H1 (cell line): ENCODE measurements at regions not wholly inside any gene's neighbourhood (a gene's known extent, or its start where the extent isn't known, plus 50 kb on each side); places are given as distances from the start of the nearest gene placed in this dataset.

Source experiments
- CTCF ChIA-PET: fragments of 300-600 bp; sonication (Branson Sonifier 250); formaldehyde crosslinking; loops from one replicate; lab custom pipeline; 2021; ENCODE audit not compliant: partially characterized antibody; lab: Charles Lee
- POLR2A ChIA-PET: fragments of 300-600 bp; sonication (Branson Sonifier 250); formaldehyde crosslinking; loops from one replicate; lab custom pipeline; 2021; ENCODE audit warnings: inconsistent platforms; ENCODE audit not compliant: partially characterized antibody; lab: Charles Lee
- DNase-seq, 2 experiments: peaks; one replicate each; pipeline versions ENCODE4 v3.0.0 to v3.0.0-alpha.2; 2010 to 2022; ENCODE audit warnings: low spot score in 2 of 2, low read depth in 1 of 2, mixed read lengths in 1 of 2
- FAIRE-seq: peaks from 2 replicates; lab custom pipeline; 2011; peaks lifted over from hg19 to GRCh38; lab: Jason Lieb, UNC
- H2AFZ ChIP-seq: 2 replicates; pipeline ENCODE4 v1.8.1; 2012; ENCODE audit warnings: low read length, inconsistent platforms
- H2AK5ac ChIP-seq: 2 replicates; pipeline ENCODE4 v1.6.1; 2013; ENCODE audit warnings: low read depth, low read length
- H2BK120ac ChIP-seq: replicated peaks from 2 replicates; pipeline ENCODE3; 2013; ENCODE audit warnings: low read depth, low read length, inconsistent platforms
- H2BK12ac ChIP-seq: 2 replicates; pipeline ENCODE4 v1.6.1; 2013; ENCODE audit warnings: low read depth, low read length
- H2BK15ac ChIP-seq: 2 replicates; pipeline ENCODE4 v1.6.1; 2013; ENCODE audit warnings: low read length
- H2BK20ac ChIP-seq: 2 replicates; pipeline ENCODE4 v1.6.1; 2013; ENCODE audit warnings: low read length
- H2BK5ac ChIP-seq: 2 replicates; pipeline ENCODE4 v1.6.1; 2013; ENCODE audit warnings: low read depth, low read length
- H3K14ac ChIP-seq: 2 replicates; pipeline ENCODE4 v1.6.1; 2013; ENCODE audit warnings: inconsistent platforms; ENCODE audit not compliant: insufficient read length
- H3K18ac ChIP-seq: 2 replicates; pipeline ENCODE4 v1.6.1; 2013; ENCODE audit warnings: low read length; ENCODE audit errors: extremely low read depth
- H3K23ac ChIP-seq: 2 replicates; pipeline ENCODE4 v1.6.1; 2013; ENCODE audit warnings: inconsistent platforms; ENCODE audit not compliant: insufficient read length
- H3K23me2 ChIP-seq: 2 replicates; pipeline ENCODE4 v1.6.1; 2013; ENCODE audit warnings: low read depth, low read length
- H3K27ac ChIP-seq: 2 replicates; pipeline ENCODE4 v1.6.1; 2011; ENCODE audit warnings: low read depth, low read length, inconsistent platforms
- H3K27me3 ChIP-seq, 4 experiments: replicated peaks in 1 of 4; 1 replicate in 1 of 4; 2 replicates in 3 of 4; pipeline versions ENCODE4 v1.6.1 to v1.8.1; 2011 to 2013; ENCODE audit warnings: low read length in 3 of 4, mild to moderate bottlenecking in 3 of 4, inconsistent platforms in 2 of 4, mixed read lengths in 2 of 4, moderate library complexity in 1 of 4; ENCODE audit not compliant: control insufficient read depth in 3 of 4, insufficient read depth in 3 of 4; ENCODE audit errors: extremely low read depth in 1 of 4
- H3K36me3 ChIP-seq, 4 experiments: 2 replicates each; pipeline versions ENCODE4 v1.6.1 to v1.8.1; 2011 to 2013; ENCODE audit warnings: mild to moderate bottlenecking in 4 of 4, low read length in 3 of 4, moderate library complexity in 2 of 4, control low read depth in 1 of 4, inconsistent platforms in 1 of 4; ENCODE audit not compliant: insufficient read depth in 4 of 4, control insufficient read depth in 2 of 4
- H3K4ac ChIP-seq: replicated peaks from 2 replicates; pipeline ENCODE3; 2013; ENCODE audit warnings: low read length, low read depth, mixed read lengths, inconsistent platforms; ENCODE audit not compliant: insufficient read length
- H3K4me1 ChIP-seq, 4 experiments: replicated peaks in 1 of 4; 1 replicate in 1 of 4; 2 replicates in 3 of 4; pipeline versions ENCODE4 v1.6.1 to v1.8.1; 2011 to 2013; ENCODE audit warnings: low read length in 3 of 4, inconsistent platforms in 2 of 4, mixed read lengths in 1 of 4; ENCODE audit not compliant: insufficient read depth in 4 of 4, control insufficient read depth in 3 of 4
- H3K4me2 ChIP-seq, 2 experiments: 2 replicates each; pipeline versions ENCODE4 v1.6.1 to v1.8.1; 2011 to 2013; ENCODE audit warnings: low read depth in 2 of 2, low read length in 2 of 2, control low read depth in 1 of 2, inconsistent platforms in 1 of 2, mild to moderate bottlenecking in 1 of 2; ENCODE audit not compliant: insufficient read depth in 1 of 2
- H3K4me3 ChIP-seq, 4 experiments: fragments of 200-600, 300-600 bp in 1 of 4; sonication (generic), shearing (Covaris generic), sonication (Bioruptor Twin) in 1 of 4; 2 replicates each; pipeline versions ENCODE4 v1.5.1 to v1.8.1; 2011 to 2016; ENCODE audit warnings: low read length in 4 of 4, low read depth in 3 of 4, control low read depth in 2 of 4, inconsistent platforms in 2 of 4, mild to moderate bottlenecking in 2 of 4, mixed read lengths in 1 of 4, moderate library complexity in 1 of 4; ENCODE audit not compliant: insufficient read depth in 2 of 4; ENCODE audit errors: extremely low read depth in 1 of 4
- H3K56ac ChIP-seq: replicated peaks from 2 replicates; pipeline ENCODE3; 2013; ENCODE audit warnings: low read depth, mild to moderate bottlenecking, mixed read lengths, low read length, inconsistent platforms; ENCODE audit not compliant: insufficient read length
- H3K79me1 ChIP-seq: 2 replicates; pipeline ENCODE4 v1.6.1; 2013; ENCODE audit warnings: low read depth, low read length, control low read depth
- H3K79me2 ChIP-seq, 2 experiments: 2 replicates each; pipeline versions ENCODE4 v1.6.1 to v1.8.1; 2012 to 2013; ENCODE audit warnings: low read length in 2 of 2, mild to moderate bottlenecking in 2 of 2, inconsistent platforms in 1 of 2; ENCODE audit not compliant: insufficient read depth in 2 of 2, control insufficient read depth in 1 of 2
- H3K9ac ChIP-seq, 4 experiments: replicated peaks in 1 of 4; 1 replicate in 1 of 4; 2 replicates in 3 of 4; pipeline versions ENCODE4 v1.6.1 to v1.8.1; 2011 to 2013; ENCODE audit warnings: low read depth in 3 of 4, low read length in 3 of 4, control low read depth in 2 of 4, mild to moderate bottlenecking in 2 of 4, moderate library complexity in 2 of 4, inconsistent platforms in 1 of 4; ENCODE audit errors: extremely low read depth in 1 of 4
- H3K9me3 ChIP-seq, 2 experiments: 2 replicates each; pipeline versions ENCODE4 v1.6.1 to v1.8.1; 2012 to 2013; ENCODE audit warnings: mild to moderate bottlenecking in 2 of 2, moderate library complexity in 2 of 2, control low read depth in 1 of 2, inconsistent platforms in 1 of 2, low read depth in 1 of 2, low read length in 1 of 2, mixed read lengths in 1 of 2; ENCODE audit not compliant: insufficient read depth in 2 of 2
- H4K20me1 ChIP-seq, 2 experiments: replicated peaks in 1 of 2; 2 replicates each; pipeline versions ENCODE3 to v1.8.1; 2011 to 2013; ENCODE audit warnings: inconsistent platforms in 2 of 2, low read length in 2 of 2, mild to moderate bottlenecking in 1 of 2; ENCODE audit not compliant: insufficient read depth in 2 of 2, control insufficient read depth in 1 of 2
- H4K5ac ChIP-seq: 2 replicates; pipeline ENCODE4 v1.6.1; 2013; ENCODE audit warnings: low read length, low read depth, mixed read lengths, inconsistent platforms; ENCODE audit not compliant: insufficient read length
- H4K8ac ChIP-seq: 2 replicates; pipeline ENCODE4 v1.8.0; 2013; ENCODE audit warnings: mild to moderate bottlenecking, moderate library complexity, low read length, inconsistent platforms; ENCODE audit not compliant: insufficient read depth; ENCODE audit errors: extremely low read depth
- H4K91ac ChIP-seq: replicated peaks from 2 replicates; pipeline ENCODE3; 2013; ENCODE audit warnings: low read length, mixed read lengths, inconsistent platforms; ENCODE audit not compliant: insufficient read length
- CBX8 ChIP-seq: fragments of 300-800, 300-1000 bp; sonication (generic); IDR thresholded peaks from 2 replicates; pipeline ENCODE4 v1.7.1; 2016; ENCODE audit warnings: low read depth, low read length, borderline replicate concordance
- SP2 ChIP-seq: IDR thresholded peaks from 2 replicates; pipeline ENCODE4 v1.6.1; 2012; ENCODE audit warnings: mild to moderate bottlenecking, low read length, inconsistent platforms
- whole genome bisulfite sequencing, 2 experiments: shearing (Covaris generic) in 1 of 2; methylation state at CpG; one replicate each; pipeline versions ENCODE4 v1.1.6 to v1.1.7; 2013 to 2015; ENCODE audit warnings: low lambda C conversion rate in 2 of 2, mixed read lengths in 2 of 2, inconsistent platforms in 1 of 2, low coverage in 1 of 2, missing lambda C conversion rate in 1 of 2; ENCODE audit not compliant: insufficient replicate concordance in 2 of 2, insufficient coverage in 1 of 2, insufficient read length in 1 of 2; ENCODE audit errors: extremely low coverage in 1 of 2, missing lambda C conversion rate in 1 of 2; 5-methylcytosine and 5-hydroxymethylcytosine counted together

DNA sequence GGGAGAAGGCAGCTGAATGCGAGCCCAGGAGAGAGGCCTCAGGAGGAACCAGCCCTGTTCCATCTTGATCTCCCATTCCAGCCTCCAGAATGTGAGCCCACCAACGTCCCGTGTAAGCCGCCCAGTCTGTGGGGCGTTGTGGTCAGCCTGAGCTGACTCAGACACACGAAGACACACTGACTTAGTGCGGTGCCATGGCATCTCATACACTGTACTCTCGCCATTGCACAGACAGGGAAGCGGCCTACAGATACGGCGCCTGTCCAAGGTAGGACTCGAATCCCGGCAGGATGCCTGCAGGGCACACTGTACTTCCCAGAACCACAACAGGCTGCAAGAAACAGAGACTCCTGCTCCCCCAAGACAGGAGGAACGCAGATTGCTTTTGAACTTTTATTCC lies 179.6 kb downstream of the CTTN start:
- Histone ChIP-seq H2BK15ac (no peak overlapping the region), H2BK20ac (no peak overlapping the region), H3K4ac (no peak overlapping the region), H3K14ac (no peak overlapping the region), H3K18ac (no peak overlapping the region), H4K8ac (no peak overlapping the region), H2BK5ac (no peak overlapping the region), H3K9ac (no peak overlapping the region), H3K9me3 (no peaks in the 10 kb centered on the region), H2BK120ac (no peak overlapping the region), H3K79me2 (no peaks in the 10 kb centered on the region; a peak in 1 of 4 replicates), H3K79me1 (peaks cover 4% of the 10 kb centered on the region; the same call in 1 of the 2 replicates), H3K36me3 (no peaks in the 10 kb centered on the region), H3K4me1 (peaks cover 0 to 2% (median 0%) of the 10 kb centered on the region in 4 experiments; a peak in 3 of 7 replicates), H3K23me2 (no peaks in the 10 kb centered on the region), H2AFZ (no peak overlapping the region), H4K5ac (no peak overlapping the region), H4K20me1 (peaks cover 4 to 8% of the 10 kb centered on the region in 2 experiments), H4K91ac (no peak overlapping the region), H2AK5ac (no peak overlapping the region), H2BK12ac (no peak overlapping the region), H3K23ac (no peak overlapping the region), H3K27me3 (no peaks in the 10 kb centered on the region), H3K4me3 (no peak overlapping the region), H3K27ac (no peak overlapping the region), H3K56ac (no peak overlapping the region), H3K4me2 (no peak overlapping the region)
- CTCF ChIA-PET = interaction anchor here (0.6 to 2.5 kb wide), 4 partner anchors 9 to 65 kb away, joined by 3 to 8 read pairs (median 3); no protein-coding TSS in a partner anchor
- POLR2A ChIA-PET = no interaction called here
- FAIRE-seq (no peak), DNase-seq (no peak)
- 85% methylated on average over 14 of the region's 14 CpGs; no CpG with 5 or more reads in 1 of the 2 experiments for WGBS, 2 experiments
- TF ChIP-seq CBX8 (no peak), SP2 (no peak)
